ENCODE measurements at regions not wholly inside any gene's neighbourhood (a gene's known extent, or its start where the extent isn't known, plus 50 kb on each side); places are given as distances from the start of the nearest gene placed in this dataset.

- TF ChIP-seq POLR2A (IDR thresholded peaks at IDR 0.05) (no peak), POLR2AphosphoS5 (IDR thresholded peaks at IDR 0.05) (no peak), EP300 (IDR thresholded peaks at IDR 0.05; ENCODE audit: low read depth) (no peak)
Observed at GRCh38 chr4:11765849-11766453, 337.3 kb upstream of the HS3ST1 start.

Data from transverse colon (tissue), 3 donors.